Fibroblast of the aortic adventitia (primary cell): ENCODE measurements at regions not wholly inside any gene's neighbourhood (a gene's known extent, or its start where the extent isn't known, plus 50 kb on each side); places are given as distances from the start of the nearest gene placed in this dataset.

Experiments
- DNase-seq: peaks from one replicate; pipeline ENCODE4 v3.0.0-alpha.2; 2010; ENCODE audit warnings: low read depth
- H3K4me3 ChIP-seq: 2 replicates; pipeline ENCODE4 v1.5.1; 2011; ENCODE audit warnings: low read depth, mild to moderate bottlenecking, control low read depth, low read length, moderate library complexity
- CTCF ChIP-seq: IDR thresholded peaks from 2 replicates; pipeline ENCODE4 v1.5.1; 2011; ENCODE audit warnings: mild to moderate bottlenecking, low read length, control low read depth, inconsistent platforms; ENCODE audit not compliant: insufficient read depth

- DNase-seq: no peak
- TF ChIP-seq CTCF: no peak
- H3K4me3 ChIP-seq: no peak overlapping the region
These were observed 289.7 kb downstream of the HTR1B start for GRCh38 chr6:77173472-77174074.

- DNase-seq: no peak
- no peak for TF ChIP-seq CTCF
- no peak overlapping the region for H3K4me3 ChIP-seq
These were observed 290.7 kb downstream of the HTR1B start for GRCh38 chr6:77172578-77172977.

GRCh38 chr6:77159730-77160129, 303.6 kb downstream of the HTR1B start:
- no peak for DNase-seq
- no peak for TF ChIP-seq CTCF
- no peak overlapping the region for H3K4me3 ChIP-seq

- TF ChIP-seq CTCF: no peak
- no peak overlapping the region for H3K4me3 ChIP-seq
- no peak for DNase-seq
These were observed 312.1 kb downstream of the HTR1B start for GRCh38 chr6:77151241-77151640.

- no peak for TF ChIP-seq CTCF
- H3K4me3 ChIP-seq: no peak overlapping the region
- DNase-seq: no peak
These were observed 312.6 kb downstream of the HTR1B start for GRCh38 chr6:77150736-77151135.

- TF ChIP-seq CTCF: no peak
- DNase-seq: no peak
- H3K4me3 ChIP-seq: no peak overlapping the region
These were observed 318.0 kb downstream of the HTR1B start for GRCh38 chr6:77145244-77145643.

GRCh38 chr6:77143659-77144447, 319.4 kb downstream of the HTR1B start:
- no peak for DNase-seq
- H3K4me3 ChIP-seq: no peak overlapping the region
- no peak for TF ChIP-seq CTCF
